ENCODE measurements at regions not wholly inside any gene's neighbourhood (a gene's known extent, or its start where the extent isn't known, plus 50 kb on each side); places are given as distances from the start of the nearest gene placed in this dataset.
A peak's percentile ranks its signal among the peaks of the same experiment; 100 is the strongest.

GRCh38 chr2:18987016-18987415, 371.4 kb downstream of the OSR1 start:
- 89 to 96% (median 94%) methylated on average over 4 of the region's 4 CpGs for WGBS, 4 donors
- Histone ChIP-seq H3K4me1 (peaks cover 0 to 24% (median 4%) of the 10 kb centered on the region in 12 donors), H3K27ac (peak overlapping the region in 1 of 12 donors; percentile 14), H3K27me3 (no peaks in the 10 kb centered on the region), H3K9me3 (no peaks in the 10 kb centered on the region), H3K36me3 (no peaks in the 10 kb centered on the region), H3K4me3 (no peak overlapping the region)
- TF ChIP-seq POLR2A (IDR thresholded peaks at IDR 0.05) (no peak), CTCF (IDR thresholded peaks at IDR 0.05) (no peak)
- intact Hi-C loops (cut with DNase I) = loop anchor here in 9 of 10 donors (5.0 to 10.0 kb wide), 5 partner anchors 368 to 878 kb away; partner anchors contain the start of gene OSR1 (in 5 of the 9)
- DNase-seq (no peak), ATAC-seq (no peak)

- Histone ChIP-seq H3K36me3 (no peaks in the 10 kb centered on the region), H3K27me3 (no peaks in the 10 kb centered on the region), H3K9me3 (no peaks in the 10 kb centered on the region), H3K27ac (no peak overlapping the region), H3K4me1 (peaks cover 0 to 16% (median 0%) of the 10 kb centered on the region in 12 donors), H3K4me3 (no peak overlapping the region)
- TF ChIP-seq CTCF (IDR thresholded peaks at IDR 0.05) (no peak), POLR2A (IDR thresholded peaks at IDR 0.05) (no peak)
- DNase-seq (no peak), ATAC-seq (no peak)
- intact Hi-C loops (cut with DNase I) = loop anchor here in 9 of 10 donors (5.0 to 10.0 kb wide), 5 partner anchors 369 to 879 kb away; partner anchors contain the start of gene OSR1 (in 5 of the 9)
Observed at GRCh38 chr2:18986046-18986445, 372.4 kb downstream of the OSR1 start.

GRCh38 chr2:18980786-18981430, 377.5 kb downstream of the OSR1 start:
- 46 to 62% (median 58%) methylated on average over 6 of the region's 6 CpGs for WGBS, 4 donors
- DNase-seq (no peak), ATAC-seq (peak in 2 of 4 donors; percentile 40 to 50)
- TF ChIP-seq POLR2A (IDR thresholded peaks at IDR 0.05) (no peak), CTCF (IDR thresholded peaks at IDR 0.05) (no peak)
- no peaks in the 10 kb centered on the region for H3K27me3 ChIP-seq
- peaks cover 0 to 24% (median 12%) of the 10 kb centered on the region in 12 donors for H3K4me1 ChIP-seq
- H3K27ac ChIP-seq = no peak overlapping the region
- intact Hi-C loops (cut with DNase I) = loop anchor here in 5 of 10 donors (10.0 kb wide), 3 partner anchors 374 to 884 kb away; partner anchors contain the start of gene OSR1 (in 2 of the 5)
- H3K36me3 ChIP-seq = no peaks in the 10 kb centered on the region
- no peak overlapping the region for H3K4me3 ChIP-seq
- no peaks in the 10 kb centered on the region for H3K9me3 ChIP-seq

GRCh38 chr2:18980104-18980785, 378.2 kb downstream of the OSR1 start:
- WGBS, 4 donors = 67 to 81% (median 69%) methylated on average over 5 of the region's 5 CpGs
- peak in 2 of 4 donors; percentile 43 to 53 for ATAC-seq

More at GRCh38 chr2:18980104-18980785, 378.2 kb downstream of the OSR1 start:
- no peak for DNase-seq
- TF ChIP-seq POLR2A (IDR thresholded peaks at IDR 0.05) = no peak
- no peak for TF ChIP-seq CTCF (IDR thresholded peaks at IDR 0.05)
- intact Hi-C loops (cut with DNase I) = loop anchor here in 5 of 10 donors (10.0 kb wide), 3 partner anchors 375 to 885 kb away; partner anchors contain the start of gene OSR1 (in 2 of the 5)
- Histone ChIP-seq H3K9me3 (no peaks in the 10 kb centered on the region), H3K27ac (no peak overlapping the region), H3K27me3 (no peaks in the 10 kb centered on the region), H3K36me3 (no peaks in the 10 kb centered on the region), H3K4me1 (peaks cover 0 to 30% (median 15%) of the 10 kb centered on the region in 12 donors), H3K4me3 (no peak overlapping the region)

Data from heart left ventricle (tissue), 16 donors.